Endodermal cell (in vitro differentiated cells): ENCODE measurements at regions not wholly inside any gene's neighbourhood (a gene's known extent, or its start where the extent isn't known, plus 50 kb on each side); places are given as distances from the start of the nearest gene placed in this dataset.

Experiments
- DNase-seq: peaks from one replicate; pipeline ENCODE4 v3.0.0-alpha.2; 2017
- H3K27ac ChIP-seq: 2 replicates; pipeline ENCODE4 v1.5.1; 2013; ENCODE audit warnings: mild to moderate bottlenecking, low read depth, low read length, moderate library complexity
- H3K27me3 ChIP-seq: 2 replicates; pipeline ENCODE4 v1.6.1; 2013; ENCODE audit warnings: mild to moderate bottlenecking, low read length, moderate library complexity; ENCODE audit not compliant: insufficient read depth, control insufficient read depth, poor library complexity, severe bottlenecking
- H3K36me3 ChIP-seq: 2 replicates; pipeline ENCODE4 v1.7.0; 2013; ENCODE audit warnings: mild to moderate bottlenecking, low read length, moderate library complexity; ENCODE audit not compliant: control insufficient read depth, insufficient read depth
- H3K4me1 ChIP-seq: one replicate; pipeline ENCODE4 v1.7.0; 2013; ENCODE audit warnings: low read length; ENCODE audit not compliant: control insufficient read depth, insufficient read depth
- H3K4me3 ChIP-seq: 2 replicates; pipeline ENCODE4 v1.5.1; 2013; ENCODE audit warnings: mild to moderate bottlenecking, low read length, moderate library complexity
- H3K9ac ChIP-seq: 2 replicates; pipeline ENCODE4 v1.6.1; 2013; ENCODE audit warnings: mild to moderate bottlenecking, low read length, moderate library complexity; ENCODE audit not compliant: poor library complexity, severe bottlenecking; ENCODE audit errors: extremely low read depth
- H3K9me3 ChIP-seq: 2 replicates; pipeline ENCODE4 v1.6.1; 2013; ENCODE audit warnings: mild to moderate bottlenecking, low read length, moderate library complexity; ENCODE audit not compliant: control insufficient read depth
- H3K27ac Mint-ChIP-seq: 2 replicates; pipeline ENCODE4 v1.8.0; 2020; ENCODE audit warnings: mixed read lengths
- H3K27me3 Mint-ChIP-seq: 2 replicates; pipeline ENCODE4 v1.8.0; 2021; ENCODE audit warnings: mild to moderate bottlenecking, mixed read lengths; ENCODE audit not compliant: insufficient read depth
- H3K36me3 Mint-ChIP-seq: 2 replicates; pipeline ENCODE4 v1.8.0; 2020; ENCODE audit warnings: low read depth, mixed read lengths
- H3K4me1 Mint-ChIP-seq: 2 replicates; pipeline ENCODE4 v1.8.0; 2020; ENCODE audit warnings: mixed read lengths
- H3K4me3 Mint-ChIP-seq: 2 replicates; pipeline ENCODE4 v1.8.0; 2020; ENCODE audit warnings: mild to moderate bottlenecking, moderate library complexity, mixed read lengths
- H3K9me3 Mint-ChIP-seq: 2 replicates; pipeline ENCODE4 v1.8.0; 2020; ENCODE audit warnings: mild to moderate bottlenecking, mixed read lengths
- WGBS, 2 experiments: methylation state at CpG; one replicate each; pipeline versions ENCODE4 v1.1.5 to v1.1.7; 2013; ENCODE audit warnings: missing lambda C conversion rate in 2 of 2, mixed read lengths in 1 of 2; ENCODE audit not compliant: insufficient coverage in 1 of 2, insufficient read length in 1 of 2; 5-methylcytosine and 5-hydroxymethylcytosine counted together
- TF ChIP-seq, protein P1 (sequence below): fragments of 200-600 bp; sonication (generic); conservative IDR thresholded peaks from 2 replicates; pipeline ENCODE4 v1.5.0; 2021; ENCODE audit warnings: antibody characterized with exemption, mild to moderate bottlenecking

DNA sequence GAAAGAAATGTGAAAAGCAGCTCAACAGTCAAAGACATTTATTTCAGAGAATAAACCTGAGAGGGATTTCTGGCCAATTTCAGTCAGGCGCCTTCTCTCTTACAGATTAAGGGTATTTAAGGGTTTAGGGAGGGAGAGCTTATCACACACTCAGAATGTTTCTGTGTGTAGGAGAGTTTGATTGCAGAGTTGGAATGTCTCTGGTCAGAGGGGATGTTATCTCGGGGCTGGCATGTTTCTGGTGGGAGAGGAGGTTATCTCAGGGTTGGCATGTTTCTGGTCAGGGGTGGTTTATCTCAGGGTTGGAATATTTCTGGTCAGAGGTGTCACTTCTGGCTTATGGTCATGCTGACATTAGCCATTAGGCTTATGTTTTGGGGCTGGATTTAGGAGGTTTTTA lies 1920.5 kb upstream of the PCDH7 start:
- WGBS, 2 experiments: 96% methylated on average over 2 of the region's 2 CpGs; no CpG with 5 or more reads in 1 of the 2 experiments
- Histone ChIP-seq H3K4me3 (no peak overlapping the region), H3K9me3 (peaks cover 27% of the 10 kb centered on the region), H3K27ac (no peak overlapping the region), H3K27me3 (no peaks in the 10 kb centered on the region), H3K36me3 (peaks cover 3% of the 10 kb centered on the region), H3K9ac (no peak overlapping the region), H3K4me1 (no peaks in the 10 kb centered on the region)
- Mint-ChIP-seq H3K27me3 (no peaks in the 10 kb centered on the region), H3K36me3 (peaks cover 2% of the 10 kb centered on the region), H3K9me3 (peaks cover 4% of the 10 kb centered on the region), H3K4me1 (no peaks in the 10 kb centered on the region), H3K4me3 (no peak overlapping the region), H3K27ac (no peak overlapping the region)
- TF ChIP-seq, protein P1, sequence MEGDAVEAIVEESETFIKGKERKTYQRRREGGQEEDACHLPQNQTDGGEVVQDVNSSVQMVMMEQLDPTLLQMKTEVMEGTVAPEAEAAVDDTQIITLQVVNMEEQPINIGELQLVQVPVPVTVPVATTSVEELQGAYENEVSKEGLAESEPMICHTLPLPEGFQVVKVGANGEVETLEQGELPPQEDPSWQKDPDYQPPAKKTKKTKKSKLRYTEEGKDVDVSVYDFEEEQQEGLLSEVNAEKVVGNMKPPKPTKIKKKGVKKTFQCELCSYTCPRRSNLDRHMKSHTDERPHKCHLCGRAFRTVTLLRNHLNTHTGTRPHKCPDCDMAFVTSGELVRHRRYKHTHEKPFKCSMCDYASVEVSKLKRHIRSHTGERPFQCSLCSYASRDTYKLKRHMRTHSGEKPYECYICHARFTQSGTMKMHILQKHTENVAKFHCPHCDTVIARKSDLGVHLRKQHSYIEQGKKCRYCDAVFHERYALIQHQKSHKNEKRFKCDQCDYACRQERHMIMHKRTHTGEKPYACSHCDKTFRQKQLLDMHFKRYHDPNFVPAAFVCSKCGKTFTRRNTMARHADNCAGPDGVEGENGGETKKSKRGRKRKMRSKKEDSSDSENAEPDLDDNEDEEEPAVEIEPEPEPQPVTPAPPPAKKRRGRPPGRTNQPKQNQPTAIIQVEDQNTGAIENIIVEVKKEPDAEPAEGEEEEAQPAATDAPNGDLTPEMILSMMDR: no peak
- DNase-seq: no peak

DNA sequence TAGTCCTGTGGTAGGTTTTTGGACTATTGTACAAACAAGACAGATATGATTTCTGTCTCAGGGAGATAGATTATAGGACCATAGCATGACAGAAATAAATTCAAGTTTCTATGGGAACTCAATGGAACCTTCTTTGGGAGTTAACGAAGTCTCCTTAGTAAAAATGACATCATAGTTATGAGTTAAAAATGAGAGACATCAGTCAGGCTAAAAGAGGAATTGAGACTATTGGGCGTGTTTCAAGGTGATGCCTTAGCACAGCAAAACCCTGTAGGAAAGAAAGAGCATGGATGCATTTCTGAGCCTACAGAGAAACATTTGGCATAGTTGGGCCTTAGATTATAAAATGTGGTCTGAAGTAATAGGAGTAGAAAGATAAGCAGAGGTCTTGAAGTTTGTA lies 1909.1 kb upstream of the PCDH7 start:
- peaks cover 10% of the 10 kb centered on the region for H3K9me3 Mint-ChIP-seq
- WGBS, 2 experiments: 90 to 100% methylated on average over 2 of the region's 2 CpGs
- H3K27ac Mint-ChIP-seq: no peak overlapping the region
- Histone ChIP-seq H3K27me3 (no peaks in the 10 kb centered on the region), H3K9ac (no peak overlapping the region), H3K27ac (no peak overlapping the region), H3K9me3 (peaks cover 16% of the 10 kb centered on the region), H3K4me1 (no peaks in the 10 kb centered on the region), H3K36me3 (no peaks in the 10 kb centered on the region), H3K4me3 (no peak overlapping the region)
- no peak overlapping the region for H3K4me3 Mint-ChIP-seq
- no peak for DNase-seq
- H3K4me1 Mint-ChIP-seq: no peaks in the 10 kb centered on the region
- no peaks in the 10 kb centered on the region for H3K36me3 Mint-ChIP-seq
- H3K27me3 Mint-ChIP-seq: no peaks in the 10 kb centered on the region
- TF ChIP-seq, protein P1: no peak

DNA sequence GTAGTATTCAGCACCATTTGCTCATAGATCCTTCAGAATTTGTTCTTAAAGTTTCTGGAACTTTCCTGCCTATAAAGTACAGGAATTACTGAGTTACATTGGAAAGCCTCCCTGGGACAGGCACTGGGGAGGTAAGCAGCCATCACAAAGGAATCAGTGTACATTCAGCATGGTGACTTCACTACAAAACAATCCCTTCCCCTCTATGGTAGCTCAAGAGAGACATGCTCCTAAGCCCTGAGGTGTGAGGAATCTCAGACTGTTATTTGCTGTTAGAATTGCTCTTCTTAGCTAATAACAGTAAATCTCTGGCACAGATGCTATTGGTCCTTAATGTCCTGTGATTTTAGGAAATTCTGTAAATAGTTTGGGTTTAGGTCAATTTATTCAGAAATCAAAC lies 1898.0 kb upstream of the PCDH7 start:
- no peak for DNase-seq
- Histone ChIP-seq H3K36me3 (no peaks in the 10 kb centered on the region), H3K27ac (no peak overlapping the region), H3K4me3 (no peak overlapping the region), H3K9ac (no peak overlapping the region), H3K4me1 (no peaks in the 10 kb centered on the region), H3K9me3 (no peaks in the 10 kb centered on the region), H3K27me3 (no peaks in the 10 kb centered on the region)
- Mint-ChIP-seq H3K9me3 (peaks cover 8% of the 10 kb centered on the region), H3K4me1 (no peaks in the 10 kb centered on the region), H3K27ac (no peak overlapping the region), H3K4me3 (no peak overlapping the region), H3K27me3 (no peaks in the 10 kb centered on the region), H3K36me3 (no peaks in the 10 kb centered on the region)
- TF ChIP-seq, protein P1: no peak
